ENCODE measurements at regions not wholly inside any gene's neighbourhood (a gene's known extent, or its start where the extent isn't known, plus 50 kb on each side); places are given as distances from the start of the nearest gene placed in this dataset.

DNA sequence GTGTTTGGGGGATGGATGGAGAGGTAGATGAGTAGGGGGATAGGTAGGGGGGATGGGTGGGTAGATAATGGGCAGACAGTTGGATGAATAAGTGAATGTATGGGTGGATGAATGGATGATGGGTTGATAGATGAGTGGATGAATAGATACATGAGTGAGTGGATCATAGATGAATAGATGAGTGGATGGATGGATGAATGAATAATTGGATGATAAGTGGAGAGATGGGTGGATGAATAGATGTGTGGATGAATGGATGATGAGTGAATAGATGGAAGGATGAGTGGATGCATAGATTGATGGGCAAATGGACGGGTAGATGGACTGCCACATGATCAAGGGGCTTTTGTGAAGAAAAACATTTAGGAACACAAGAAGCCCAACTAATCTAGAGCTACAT, 133.3 kb upstream of the F3 start:
- Histone ChIP-seq H3K27ac (no peak overlapping the region), H3K4me1 (peaks cover 26% of the 10 kb centered on the region), H3K9me3 (no peaks in the 10 kb centered on the region), H3K4me3 (no peak overlapping the region), H3K27me3 (no peaks in the 10 kb centered on the region), H3K36me3 (ENCODE audit: low read depth, missing control alignments) (no peaks in the 10 kb centered on the region)
- WGBS, 2 donors = 87 to 95% methylated on average over 1 of the region's 1 CpG
- intact Hi-C loops (cut with DNase I; ENCODE audit: low total_unique reads) = no loop called here
- no peak for TF ChIP-seq CTCF (IDR thresholded peaks at IDR 0.05)
- TF ChIP-seq POLR2A (IDR thresholded peaks at IDR 0.05) = no peak
- DNase-seq = no peak

DNA sequence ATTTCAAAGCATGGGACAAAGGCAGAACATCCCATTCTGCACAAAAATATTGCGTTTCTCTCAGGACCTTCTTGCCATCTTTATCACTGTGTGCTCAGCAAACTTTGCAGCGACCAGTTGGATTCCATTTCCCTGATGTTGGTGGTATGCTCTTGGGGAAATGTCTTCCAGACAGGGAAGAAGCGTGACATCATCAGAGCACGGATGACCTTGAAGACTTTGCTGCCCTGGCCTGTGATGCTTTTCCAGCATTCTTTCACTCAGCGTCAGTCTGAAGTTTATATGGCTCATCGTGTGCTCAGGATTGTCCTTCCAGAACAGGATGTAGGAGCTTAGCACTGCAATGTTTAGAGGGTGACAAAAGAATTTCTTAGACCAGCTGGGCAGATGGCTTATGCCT, 131.4 kb upstream of the F3 start:
- DNase-seq = no peak
- Histone ChIP-seq H3K27ac (no peak overlapping the region), H3K4me1 (peaks cover 18% of the 10 kb centered on the region), H3K9me3 (no peaks in the 10 kb centered on the region), H3K36me3 (ENCODE audit: low read depth, missing control alignments) (no peaks in the 10 kb centered on the region), H3K4me3 (no peak overlapping the region), H3K27me3 (no peaks in the 10 kb centered on the region)
- WGBS, 2 donors = 54 to 67% methylated on average over 5 to 6 of the region's 6 CpGs
- no peak for TF ChIP-seq CTCF (IDR thresholded peaks at IDR 0.05)
- TF ChIP-seq POLR2A (IDR thresholded peaks at IDR 0.05) = no peak
- intact Hi-C loops (cut with DNase I; ENCODE audit: low total_unique reads) = no loop called here

- intact Hi-C loops (cut with DNase I; ENCODE audit: low total_unique reads) = no loop called here
- H3K4me3 ChIP-seq = no peak overlapping the region
- 89 to 97% methylated on average over 2 of the region's 2 CpGs for WGBS, 2 donors
- no peaks in the 10 kb centered on the region for H3K36me3 ChIP-seq (ENCODE audit: low read depth, missing control alignments)
- TF ChIP-seq CTCF (IDR thresholded peaks at IDR 0.05) (no peak), POLR2A (IDR thresholded peaks at IDR 0.05) (no peak)
- no peaks in the 10 kb centered on the region for H3K27me3 ChIP-seq
- no peak overlapping the region for H3K27ac ChIP-seq
- no peak for DNase-seq
- H3K9me3 ChIP-seq = no peaks in the 10 kb centered on the region
- H3K4me1 ChIP-seq = peaks cover 14% of the 10 kb centered on the region
These were observed 130.4 kb upstream of the F3 start for GRCh38 chr1:94672001-94672400.

GRCh38 chr1:94670273-94670672, 128.7 kb upstream of the F3 start:
- Histone ChIP-seq H3K4me3 (no peak overlapping the region), H3K4me1 (peaks cover 6% of the 10 kb centered on the region), H3K27ac (no peak overlapping the region), H3K36me3 (ENCODE audit: low read depth, missing control alignments) (no peaks in the 10 kb centered on the region), H3K27me3 (no peaks in the 10 kb centered on the region), H3K9me3 (no peaks in the 10 kb centered on the region)
- TF ChIP-seq POLR2A (IDR thresholded peaks at IDR 0.05) (no peak), CTCF (IDR thresholded peaks at IDR 0.05) (no peak)
- WGBS, 2 donors = 66 to 85% methylated on average over 2 of the region's 2 CpGs
- intact Hi-C loops (cut with DNase I; ENCODE audit: low total_unique reads) = no loop called here
- DNase-seq = no peak

DNA sequence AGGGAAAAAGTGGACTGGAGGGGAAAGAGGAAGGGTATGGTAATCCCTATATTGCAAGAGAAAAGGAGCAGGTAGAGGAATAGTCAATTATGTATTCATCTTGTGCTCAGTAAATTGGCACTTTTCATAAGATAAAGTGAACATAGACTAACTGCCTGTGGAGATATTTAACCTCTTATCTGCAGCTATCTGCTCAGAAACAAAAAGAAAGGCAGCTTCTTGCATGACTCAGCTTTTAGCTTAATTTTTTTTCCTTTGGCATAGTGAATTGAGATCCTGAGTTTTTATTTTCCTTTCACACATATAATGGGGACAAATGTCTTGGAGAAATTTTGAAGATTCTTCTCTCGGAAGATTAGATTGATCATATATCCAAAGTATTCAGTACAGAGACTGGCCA, 127.6 kb upstream of the F3 start:
- no peak overlapping the region for H3K27ac ChIP-seq
- peaks cover 8% of the 10 kb centered on the region for H3K4me1 ChIP-seq
- TF ChIP-seq POLR2A (IDR thresholded peaks at IDR 0.05) = no peak
- TF ChIP-seq CTCF (IDR thresholded peaks at IDR 0.05) = no peak
- H3K9me3 ChIP-seq = no peaks in the 10 kb centered on the region
- DNase-seq = no peak
- no peaks in the 10 kb centered on the region for H3K36me3 ChIP-seq (ENCODE audit: low read depth, missing control alignments)
- H3K27me3 ChIP-seq = no peaks in the 10 kb centered on the region
- intact Hi-C loops (cut with DNase I; ENCODE audit: low total_unique reads) = no loop called here
- WGBS, 2 donors = 87 to 93% methylated on average over 1 of the region's 1 CpG
- no peak overlapping the region for H3K4me3 ChIP-seq

Measured in testis (tissue), 2 donors.